Activated CD4-positive, alpha-beta T cell treated with anti-CD3 and anti-CD28 coated beads for 4 hours (primary cell): ENCODE measurements at regions not wholly inside any gene's neighbourhood (a gene's known extent, or its start where the extent isn't known, plus 50 kb on each side); places are given as distances from the start of the nearest gene placed in this dataset.
"Not testable (repeated sequence)": the region's sequence is repeated elsewhere in the genome, so short reads cannot be mapped to it uniquely, and the experiment has no call there.

Source experiments
- DNase-seq, 2 donors: peaks; one replicate each; pipeline ENCODE4 v3.0.0-alpha.2; 2020

DNA sequence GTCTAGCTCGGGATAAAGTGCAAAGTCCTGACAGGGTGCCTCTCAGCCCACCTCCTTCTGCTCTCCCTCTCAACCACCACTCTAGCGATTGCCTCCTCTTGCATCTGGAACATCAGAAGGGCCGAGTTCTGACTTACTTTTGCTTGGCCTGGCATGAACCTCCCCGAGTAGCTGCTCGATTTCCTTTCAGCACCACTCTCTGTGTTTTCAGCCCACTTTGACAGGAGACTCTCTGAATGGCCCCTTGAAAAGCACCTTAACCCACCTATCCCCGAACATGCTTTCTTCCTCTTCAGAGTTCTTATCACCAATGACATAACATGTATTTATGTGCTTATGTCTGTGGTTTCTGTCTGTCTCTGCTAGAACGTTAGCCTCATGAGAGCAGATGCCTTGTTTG lies 225.8 kb upstream of the RUNX1 start:
- no peak for DNase-seq

GRCh38 chr21:35274090-35274489 lies 225.0 kb upstream of the RUNX1 start:
- DNase-seq: no peak

GRCh38 chr21:35273333-35273732 lies 224.2 kb upstream of the RUNX1 start:
- no peak for DNase-seq

DNA sequence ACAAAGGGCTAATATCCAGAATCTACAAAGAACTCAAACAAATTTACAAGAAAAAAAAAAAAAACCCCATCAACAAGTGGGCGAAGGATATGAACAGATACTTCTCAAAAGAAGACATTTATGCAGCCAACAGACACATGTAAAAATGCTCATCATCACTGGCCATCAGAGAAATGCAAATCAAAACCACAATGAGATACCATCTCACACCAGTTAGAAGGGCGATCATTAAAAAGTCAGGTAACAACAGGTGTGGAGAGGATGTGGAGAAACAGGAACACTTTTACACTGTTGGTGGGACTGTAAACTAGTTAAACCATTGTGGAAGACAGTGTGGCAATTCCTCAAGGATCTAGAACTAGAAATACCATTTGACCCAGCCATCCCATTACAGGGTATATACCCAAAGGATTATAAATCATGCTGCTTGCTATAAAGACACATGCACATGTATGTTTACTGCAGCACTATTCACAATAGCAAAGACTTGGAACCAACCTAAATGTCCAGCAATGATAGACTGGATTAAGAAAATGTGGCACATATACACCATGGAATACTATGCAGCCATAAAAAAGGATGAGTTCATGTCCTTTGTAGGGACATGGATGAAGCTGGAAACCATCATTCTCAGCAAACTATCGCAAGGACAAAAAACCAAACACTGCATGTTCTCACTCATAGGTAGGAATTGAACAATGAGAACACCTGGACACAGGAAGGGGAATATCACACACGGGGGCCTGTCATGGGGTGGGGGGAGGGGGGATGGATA lies 222.4 kb upstream of the RUNX1 start:
- not testable (repeated sequence) for DNase-seq

GRCh38 chr21:35268817-35269216 lies 219.7 kb upstream of the RUNX1 start:
- DNase-seq: no peak

DNA sequence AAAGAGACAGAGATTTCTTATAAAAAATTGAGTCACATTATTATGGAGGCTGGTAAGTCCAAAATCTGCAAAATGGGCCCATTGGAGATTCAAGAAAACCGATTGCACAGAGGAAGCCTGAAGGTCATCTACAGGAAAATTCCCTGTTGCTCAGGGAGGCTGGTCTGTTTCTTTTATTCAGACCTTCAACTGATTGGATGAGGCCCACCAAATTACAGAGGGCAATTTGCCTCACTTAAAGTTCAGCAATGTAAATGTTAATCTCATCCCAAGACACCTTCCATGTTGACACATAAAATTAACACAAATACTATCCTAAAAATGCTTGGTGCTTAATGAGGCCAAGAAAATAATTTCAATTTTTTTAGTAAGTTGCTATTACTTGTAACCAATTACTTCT lies 219.2 kb upstream of the RUNX1 start:
- DNase-seq: no peak

- no peak for DNase-seq
Measured at GRCh38 chr21:35266546-35266945, 217.4 kb upstream of the RUNX1 start.

DNA sequence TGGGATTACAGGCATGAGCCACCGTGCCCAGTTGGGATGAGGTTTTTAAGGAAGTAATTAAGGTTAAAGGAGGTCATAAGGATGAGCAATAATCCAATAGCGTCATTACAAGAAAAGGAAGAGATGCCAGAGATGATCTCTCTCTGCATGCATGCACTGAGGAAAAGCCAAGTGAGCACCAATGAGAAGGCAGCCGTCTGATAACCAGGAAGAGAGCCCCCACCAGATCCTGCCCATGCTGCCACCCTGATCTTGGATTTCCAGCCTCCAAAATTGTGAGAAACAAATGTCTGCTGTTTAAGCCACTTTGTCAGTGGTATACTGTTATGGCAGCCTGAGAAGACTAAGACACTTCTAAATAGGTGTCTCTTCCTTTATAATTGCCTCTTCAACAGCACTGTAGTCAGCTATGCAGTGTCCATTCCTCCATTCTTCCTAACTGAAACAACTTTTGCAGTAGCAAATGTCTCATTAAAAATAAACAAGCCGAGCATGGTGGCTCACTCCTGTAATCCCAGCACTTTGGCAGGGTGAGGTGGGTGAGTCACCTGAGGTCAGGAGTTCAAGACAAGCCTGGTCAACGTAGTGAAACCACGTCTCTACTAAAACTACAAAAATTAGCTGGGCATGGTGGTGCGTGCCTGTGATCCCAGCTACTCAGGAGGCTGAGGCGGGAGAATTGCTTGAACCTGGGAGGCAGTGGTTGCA lies 216.2 kb upstream of the RUNX1 start:
- DNase-seq: no peak

GRCh38 chr21:35259457-35259856 lies 210.4 kb upstream of the RUNX1 start:
- DNase-seq: no peak

- no peak for DNase-seq
Measured at GRCh38 chr21:35258521-35258920, 209.4 kb upstream of the RUNX1 start.

- no peak for DNase-seq
Measured at GRCh38 chr21:35257413-35257812, 208.3 kb upstream of the RUNX1 start.

DNA sequence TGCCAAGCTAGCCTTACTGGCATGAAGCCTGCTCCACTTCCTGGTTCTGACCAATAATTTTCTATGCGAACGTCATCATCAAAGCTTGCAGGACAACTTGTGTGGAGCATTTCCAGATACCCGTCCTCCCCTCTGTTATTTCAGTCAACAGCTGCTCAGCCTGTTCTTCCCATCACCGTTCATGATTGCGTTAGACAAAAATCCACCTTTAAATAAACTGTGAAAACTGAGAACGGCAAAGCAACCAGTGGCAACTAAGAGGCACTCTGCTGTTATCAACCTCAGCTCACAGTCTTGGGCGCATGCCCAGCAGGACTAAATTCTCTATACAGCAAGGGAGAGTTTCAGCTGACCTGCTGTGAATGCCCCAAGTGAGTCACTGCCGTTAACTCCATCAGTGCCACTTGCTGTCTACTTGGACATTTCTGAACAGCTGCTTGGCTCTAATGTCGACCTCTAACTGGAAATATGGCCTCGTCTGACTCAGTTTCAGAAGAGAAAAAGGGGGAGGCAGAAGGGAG lies 207.4 kb upstream of the RUNX1 start:
- no peak for DNase-seq

DNA sequence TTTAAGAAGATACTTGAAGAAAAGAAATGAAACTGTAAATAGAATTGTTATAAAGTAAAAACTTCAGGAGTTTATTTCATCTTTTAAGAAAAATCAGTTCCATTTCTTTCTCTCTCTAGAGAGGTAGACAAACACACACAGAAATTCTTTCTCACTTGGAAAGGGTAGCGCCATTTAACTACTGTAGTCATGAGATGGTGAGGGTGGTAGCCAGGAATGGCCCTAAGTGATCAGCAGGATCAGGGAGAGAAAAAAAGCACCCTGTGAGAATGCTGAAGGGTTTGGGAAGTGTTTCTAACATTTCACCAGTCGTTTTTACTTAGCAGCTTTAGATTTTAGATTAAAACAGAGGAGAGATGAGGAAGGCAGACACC lies 205.7 kb upstream of the RUNX1 start:
- DNase-seq: no peak

DNA sequence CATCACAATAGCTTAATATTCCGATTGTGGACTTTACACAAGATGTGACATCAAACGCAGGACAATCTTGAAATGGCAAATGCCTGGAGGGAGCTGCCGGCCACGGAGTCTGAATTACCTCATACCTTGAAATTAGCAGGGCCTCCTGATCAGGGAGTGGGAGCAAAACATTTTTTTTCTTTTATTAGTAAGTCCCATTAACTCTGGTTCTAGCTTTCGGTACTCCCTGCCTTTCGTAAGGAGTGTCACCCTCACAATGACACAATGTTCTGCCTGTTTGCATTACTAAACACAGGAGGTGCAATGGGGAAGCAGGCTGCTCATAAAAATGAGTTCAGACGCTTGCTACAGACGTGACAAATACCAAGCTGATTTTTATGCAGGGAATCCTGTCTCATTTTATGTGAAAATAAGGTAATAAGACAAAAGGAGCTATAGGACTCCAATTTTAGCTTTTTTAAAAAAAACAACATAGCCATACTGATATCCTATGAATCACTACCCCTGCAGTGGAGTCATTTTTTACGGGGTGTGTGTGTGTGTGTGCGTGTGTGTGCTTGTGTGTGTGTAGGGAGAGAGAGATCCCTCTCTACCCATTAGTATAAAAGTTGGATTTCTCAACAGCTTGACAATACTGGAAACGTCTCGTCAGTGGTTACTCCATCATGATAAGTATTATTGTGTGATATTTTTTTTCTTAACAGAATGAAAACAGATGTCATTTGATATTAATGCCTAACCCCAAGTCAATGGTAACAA lies 205.1 kb upstream of the RUNX1 start:
- DNase-seq: no peak

- DNase-seq: no peak
Measured at GRCh38 chr21:35252831-35253230, 203.7 kb upstream of the RUNX1 start.

- DNase-seq: no peak
Measured at GRCh38 chr21:35249636-35250035, 200.5 kb upstream of the RUNX1 start.

DNA sequence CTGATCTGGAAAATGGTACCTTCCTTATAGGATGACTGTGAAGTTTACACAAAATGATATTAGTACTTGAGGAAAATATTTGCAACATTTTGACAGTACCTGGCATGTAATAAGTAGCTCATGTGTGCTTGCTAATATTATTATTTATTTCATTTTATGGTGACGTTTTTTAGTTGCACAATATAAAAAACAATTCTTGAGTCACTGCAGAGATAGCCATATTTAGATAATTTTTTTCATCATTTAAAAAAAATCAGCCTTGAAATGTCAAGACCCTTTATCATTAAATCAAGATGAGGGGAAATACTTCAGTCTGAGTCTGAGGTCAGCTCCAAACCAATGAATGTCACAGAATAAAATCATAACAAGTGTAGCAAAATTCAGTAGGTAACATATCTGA lies 196.8 kb upstream of the RUNX1 start:
- no peak for DNase-seq

- DNase-seq: no peak
Measured at GRCh38 chr21:35244514-35244913, 195.4 kb upstream of the RUNX1 start.

DNA sequence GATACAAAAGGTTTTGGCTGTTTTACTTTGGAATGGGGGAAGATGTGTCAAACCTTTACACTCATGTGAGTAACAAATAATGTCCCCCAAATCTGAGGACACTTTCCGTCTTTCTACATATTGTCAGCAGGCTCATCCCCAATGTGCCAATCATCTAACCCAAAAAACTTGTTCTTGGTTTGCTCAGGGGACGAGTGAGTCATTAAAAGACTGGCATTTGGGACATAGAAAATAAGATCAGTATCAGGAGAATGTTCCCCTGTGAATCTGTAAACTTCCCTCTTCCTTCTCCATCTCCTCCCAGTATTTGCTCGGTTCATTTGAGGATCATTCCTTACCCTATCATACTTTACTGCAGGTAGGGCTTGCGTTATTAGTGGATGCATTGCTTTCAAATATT lies 194.1 kb upstream of the RUNX1 start:
- no peak for DNase-seq

DNA sequence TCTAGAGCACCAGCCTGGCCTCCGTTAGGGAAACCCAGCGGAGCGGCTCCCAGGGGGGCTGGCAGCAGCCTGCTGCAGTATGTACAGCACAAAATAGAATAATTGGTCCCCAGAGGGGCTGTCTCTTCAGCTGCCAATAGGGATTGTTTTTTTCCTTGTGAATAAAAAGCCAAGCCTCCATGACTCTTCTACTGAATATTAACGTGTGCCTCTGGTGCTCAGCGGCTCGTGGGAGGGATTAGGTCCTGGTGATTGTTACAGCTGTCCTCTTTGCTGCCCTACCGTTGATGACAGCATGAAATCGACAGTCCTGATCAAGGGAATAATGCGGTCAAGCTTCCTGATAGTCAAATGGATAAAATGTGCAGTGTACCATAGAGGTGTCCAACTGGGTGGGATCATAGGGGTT lies 190.7 kb upstream of the RUNX1 start:
- DNase-seq: no peak

DNA sequence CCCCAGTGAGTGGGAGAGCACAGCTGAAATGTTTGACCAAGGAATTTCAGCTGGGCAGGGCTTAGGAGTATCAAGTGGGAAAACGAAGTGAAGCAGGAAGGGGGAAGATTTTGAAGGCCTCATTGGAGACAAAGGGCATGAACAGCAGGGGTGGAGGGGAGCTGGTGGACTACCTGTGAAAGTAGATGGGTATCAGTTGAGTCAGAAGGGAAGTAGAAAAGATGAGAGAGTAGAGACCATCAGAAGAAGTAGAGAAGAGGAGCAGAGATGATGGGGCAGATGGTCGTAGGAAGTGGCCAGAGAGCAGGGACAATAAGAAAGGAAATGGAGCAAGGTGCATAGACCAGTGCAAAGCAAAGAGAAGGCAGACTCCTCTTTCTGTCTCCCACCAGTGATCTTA lies 189.0 kb upstream of the RUNX1 start:
- DNase-seq: no peak

- DNase-seq: no peak
Measured at GRCh38 chr21:35237287-35237686, 188.2 kb upstream of the RUNX1 start.

DNA sequence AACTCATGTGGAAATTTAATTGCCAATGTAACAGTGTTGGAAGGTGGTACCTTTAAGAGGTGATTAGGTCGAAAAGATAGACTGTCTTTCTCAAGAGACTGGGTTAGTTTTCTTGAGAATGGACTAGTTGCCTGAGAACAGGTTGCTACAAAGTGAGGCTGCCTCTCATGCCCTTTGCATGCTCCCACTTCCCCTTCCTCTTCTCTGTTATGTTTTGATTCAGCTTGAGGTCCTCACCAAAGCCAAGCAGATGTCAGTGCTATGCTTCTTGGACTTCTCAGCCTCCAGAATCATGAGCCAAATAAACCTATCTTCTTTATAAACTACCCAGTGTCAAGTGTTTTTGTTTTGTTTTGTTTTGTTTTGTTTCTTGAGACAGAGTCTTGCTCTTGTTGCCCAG lies 187.0 kb upstream of the RUNX1 start:
- DNase-seq: no peak

DNA sequence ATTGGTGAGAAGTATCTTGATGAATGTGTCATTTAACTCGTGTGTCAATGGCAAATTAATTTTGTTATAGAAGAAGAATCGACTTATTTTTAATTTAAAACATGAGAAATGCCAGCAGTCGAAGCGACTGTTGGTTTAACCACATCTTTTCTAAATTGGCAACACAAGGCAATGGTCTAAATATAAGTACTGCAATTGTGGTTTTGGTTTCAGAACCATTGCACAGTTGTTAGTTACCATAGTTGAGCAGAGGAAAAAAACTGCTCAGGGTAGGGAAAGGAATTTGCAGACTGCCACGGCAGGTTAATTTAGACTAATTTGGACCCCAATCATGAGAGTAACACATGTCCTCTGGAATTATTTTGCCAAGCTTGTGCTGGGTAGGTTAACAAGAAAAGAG lies 185.6 kb upstream of the RUNX1 start:
- DNase-seq: no peak
